HG02981 (cell line): ENCODE measurements at regions not wholly inside any gene's neighbourhood (a gene's known extent, or its start where the extent isn't known, plus 50 kb on each side); places are given as distances from the start of the nearest gene placed in this dataset.
"Not testable (repeated sequence)": the region's sequence is repeated elsewhere in the genome, so short reads cannot be mapped to it uniquely, and the experiment has no call there.

Source experiments
- ATAC-seq: cut with Tn5 transposase; IDR thresholded peaks from one replicate; pipeline ENCODE4 v1.9.1; 2021; ENCODE audit warnings: mild to moderate bottlenecking, moderate library complexity; ENCODE audit not compliant: unreplicated experiment

DNA sequence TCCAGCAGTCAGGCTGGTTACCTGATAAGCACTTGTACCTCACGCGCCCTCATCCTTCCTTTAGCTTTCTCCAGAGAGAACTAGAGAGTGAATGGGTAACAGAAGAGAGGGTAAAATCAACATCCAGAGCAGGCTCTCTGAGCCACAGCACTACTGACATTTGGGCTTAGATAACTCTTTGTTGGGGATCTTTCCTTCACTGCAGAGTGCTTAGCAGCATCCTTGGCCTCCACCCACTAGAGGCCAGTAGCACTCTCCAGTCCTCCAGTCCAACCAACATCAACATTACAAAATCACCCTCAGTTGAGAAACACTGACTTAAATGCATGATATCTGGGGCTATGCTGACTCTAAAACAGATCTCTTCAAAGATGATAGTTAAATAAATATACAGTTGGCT is 220.7 kb downstream of the TACR3 start:
- no peak for ATAC-seq

- peak; percentile 90 for ATAC-seq
Observed at GRCh38 chr4:103498161-103499070, 221.4 kb downstream of the TACR3 start.

- ATAC-seq: peak; percentile 32
Observed at GRCh38 chr4:103497692-103498091, 222.1 kb downstream of the TACR3 start.

GRCh38 chr4:103496800-103497199 is 223.0 kb downstream of the TACR3 start:
- ATAC-seq: peak; percentile 26

DNA sequence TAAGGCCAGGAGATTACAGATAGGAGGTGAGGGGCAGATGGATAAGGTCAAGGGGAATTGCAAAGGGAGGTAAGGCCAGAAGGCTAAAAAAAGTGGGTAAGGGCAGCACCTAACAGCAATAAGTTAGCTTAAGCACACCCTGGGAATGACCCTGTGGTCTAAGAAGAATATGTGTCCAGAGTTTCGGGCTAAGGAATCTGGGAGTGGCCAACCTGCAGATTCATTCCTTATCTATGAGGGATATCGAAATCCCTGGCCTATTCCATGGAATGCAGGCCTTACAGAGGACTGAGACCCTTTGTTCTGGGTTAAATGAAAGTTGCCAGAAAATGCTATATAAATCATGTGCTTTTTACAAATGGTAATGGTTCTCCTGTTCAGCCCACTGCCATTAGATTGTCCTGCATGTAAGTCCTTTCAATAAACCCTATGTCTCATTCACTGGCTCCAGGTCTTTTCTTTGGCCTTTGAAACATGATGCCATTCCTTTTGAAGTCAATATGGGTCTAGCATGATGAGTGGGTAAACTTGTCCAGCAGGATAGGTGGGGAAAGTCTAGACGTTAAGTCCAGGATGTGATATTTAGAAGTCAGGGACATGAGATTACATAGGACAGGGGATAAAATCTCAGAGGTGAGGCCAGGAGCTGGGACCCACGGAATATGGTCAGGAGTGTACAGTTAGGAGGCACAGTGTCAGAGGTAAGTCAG is 226.2 kb downstream of the TACR3 start:
- ATAC-seq: no peak

DNA sequence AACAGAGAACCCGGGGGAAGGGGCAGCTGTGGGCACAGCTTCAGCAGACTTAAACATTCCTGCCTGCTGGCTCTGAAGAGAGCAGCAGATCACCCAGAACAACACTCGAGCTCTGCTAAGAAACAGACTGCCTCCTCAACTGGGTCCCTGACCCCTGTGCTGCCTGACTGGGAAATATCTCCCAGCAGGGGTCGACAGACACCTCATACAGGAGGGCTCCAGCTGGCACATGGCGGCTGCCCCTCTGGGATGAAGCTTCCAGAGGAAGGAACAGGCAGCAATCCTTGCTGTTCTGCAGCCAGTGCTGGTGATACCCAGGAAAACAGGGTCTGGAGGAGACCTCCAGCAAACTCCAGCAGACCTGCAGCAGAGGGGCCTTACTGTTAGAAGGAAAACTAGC is 234.5 kb downstream of the TACR3 start:
- ATAC-seq: not testable (repeated sequence)

- no peak for ATAC-seq
Observed at GRCh38 chr4:103484521-103484920, 235.3 kb downstream of the TACR3 start.

DNA sequence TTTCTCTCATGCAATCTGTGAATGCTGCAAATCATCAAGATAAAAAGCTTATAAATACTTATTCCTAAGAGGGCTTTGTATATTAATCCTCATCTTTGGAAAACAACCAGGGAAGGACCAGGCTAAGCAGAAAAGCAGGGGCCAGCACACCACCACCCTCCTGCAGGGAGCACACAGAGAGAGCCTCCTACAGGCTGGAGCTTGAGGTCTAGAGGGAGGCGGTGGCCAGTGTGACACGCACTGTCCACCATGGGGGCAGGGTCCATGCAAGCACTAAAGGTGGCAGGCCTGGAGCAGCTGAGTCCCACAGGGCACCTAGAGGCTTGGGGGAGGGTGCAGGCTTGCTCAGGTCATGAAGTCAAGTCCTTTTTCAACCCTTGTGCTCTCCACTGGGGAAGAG is 236.9 kb downstream of the TACR3 start:
- ATAC-seq: no peak

DNA sequence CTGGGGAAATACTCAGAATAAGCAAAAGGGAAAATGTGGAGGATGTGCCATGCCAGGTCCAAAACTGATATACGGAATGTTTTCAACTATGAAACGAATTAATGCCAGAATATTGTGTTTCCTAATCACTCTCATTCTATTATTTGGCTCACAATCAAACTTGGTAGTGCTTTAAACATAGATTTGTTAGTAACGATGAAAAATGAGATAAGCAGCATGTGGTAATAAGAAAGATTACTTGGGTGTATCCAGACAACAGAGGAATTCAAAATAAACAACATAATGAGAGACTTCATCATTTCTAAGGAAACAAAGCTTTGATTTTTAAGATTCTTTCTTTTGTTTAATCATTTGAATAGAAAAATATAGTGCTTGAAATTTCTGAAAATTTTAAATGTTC is 237.3 kb downstream of the TACR3 start:
- no peak for ATAC-seq

GRCh38 chr4:103478734-103479133 is 241.1 kb downstream of the TACR3 start:
- ATAC-seq: no peak

- no peak for ATAC-seq
Observed at GRCh38 chr4:103478210-103478609, 241.6 kb downstream of the TACR3 start.

DNA sequence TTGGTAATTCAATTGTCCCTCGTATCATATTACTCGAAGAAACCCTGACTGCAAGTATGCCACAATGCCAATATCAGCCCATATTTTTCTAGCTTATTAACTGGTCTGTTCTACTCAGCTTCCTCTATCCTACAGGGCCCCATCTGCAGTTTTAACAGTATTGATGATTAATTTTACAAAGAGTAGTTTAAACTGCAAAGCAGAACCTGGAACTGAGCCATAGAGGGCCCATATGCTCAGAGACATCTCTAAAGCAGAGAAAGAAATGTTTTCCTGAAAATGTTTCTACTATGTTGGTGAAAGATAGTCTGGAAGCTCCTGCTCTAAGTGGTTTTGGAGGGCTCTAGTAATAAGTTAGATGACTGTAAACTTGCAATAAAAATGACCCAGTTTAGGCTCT is 259.4 kb upstream of the CENPE start:
- ATAC-seq: no peak

DNA sequence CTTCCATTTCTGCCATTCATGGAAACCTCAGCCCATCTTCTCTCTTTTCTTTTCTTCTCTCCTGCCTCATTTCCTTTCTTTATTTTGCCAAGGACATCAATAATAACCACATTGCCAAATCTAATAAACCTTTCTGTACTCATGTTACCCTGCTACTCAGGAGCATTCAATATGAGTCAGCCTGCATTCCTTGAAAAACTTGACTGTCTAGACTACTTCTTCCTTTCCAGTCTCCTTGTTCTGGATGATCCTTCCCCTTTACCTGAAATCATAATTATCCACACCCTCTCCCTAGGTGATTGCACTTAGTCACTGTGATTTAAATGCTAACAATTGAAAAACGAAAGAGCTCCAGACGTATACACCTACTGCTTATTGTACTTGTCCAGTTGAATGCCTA is 253.2 kb upstream of the CENPE start:
- no peak for ATAC-seq

DNA sequence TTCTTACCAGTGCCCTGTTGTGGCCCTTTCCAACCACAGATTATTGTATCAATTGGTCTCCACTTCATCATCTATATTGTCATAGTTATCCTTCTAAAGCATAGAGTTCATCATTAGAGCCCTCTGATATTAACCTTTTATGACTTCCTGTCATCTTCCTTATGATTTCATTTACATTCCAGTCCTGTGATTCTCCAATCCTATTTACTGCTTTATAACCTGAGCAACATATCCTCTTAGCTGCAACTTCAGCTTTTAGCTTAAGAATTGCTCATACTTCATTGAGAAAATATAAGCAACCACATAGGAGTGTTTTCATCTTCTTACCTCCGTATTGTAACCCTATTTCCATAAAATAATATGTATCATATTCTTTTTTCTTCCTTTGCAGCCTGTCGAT is 252.6 kb upstream of the CENPE start:
- no peak for ATAC-seq

GRCh38 chr4:103449296-103450023 is 251.3 kb upstream of the CENPE start:
- no peak for ATAC-seq

DNA sequence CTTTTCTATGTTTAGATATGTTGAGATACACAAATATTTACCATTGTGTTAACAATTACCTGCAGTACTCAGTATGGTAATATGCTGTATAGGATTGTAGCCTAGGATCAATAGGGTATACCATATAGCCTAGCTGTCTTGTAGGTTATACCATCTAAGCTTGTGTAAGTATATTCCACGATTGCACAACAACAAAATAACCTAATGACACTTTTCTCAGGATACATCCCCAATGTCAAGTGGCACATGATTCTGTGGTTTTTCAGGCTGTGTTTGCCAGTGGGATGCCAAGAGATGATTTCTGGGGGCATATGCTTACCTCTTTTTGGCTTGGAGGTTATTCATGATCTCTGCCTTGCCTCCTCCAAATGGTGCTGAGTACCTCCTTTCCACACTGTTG is 247.2 kb upstream of the CENPE start:
- no peak for ATAC-seq

DNA sequence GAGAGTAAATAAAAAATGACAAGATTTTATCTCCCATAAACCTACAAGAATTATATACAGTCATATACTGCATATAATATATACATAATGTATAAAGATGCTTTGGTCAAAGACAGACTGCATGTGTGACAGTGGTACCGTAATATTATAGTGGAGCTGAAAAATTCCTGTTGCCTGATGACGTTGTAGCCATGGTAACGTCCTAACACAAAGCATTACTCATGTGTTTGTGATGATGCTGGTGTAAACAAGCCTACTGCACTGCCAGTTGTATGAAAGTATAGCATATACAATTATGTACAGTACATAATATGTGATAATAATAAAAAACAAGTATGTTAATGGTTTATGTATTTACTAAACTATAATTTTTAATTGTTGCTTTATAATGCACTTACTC is 245.2 kb upstream of the CENPE start:
- ATAC-seq: no peak

- ATAC-seq: peak; percentile 79
Observed at GRCh38 chr4:103429283-103429682, 231.1 kb upstream of the CENPE start.

GRCh38 chr4:103425406-103425805 is 227.3 kb upstream of the CENPE start:
- ATAC-seq: no peak

- no peak for ATAC-seq
Observed at GRCh38 chr4:103424853-103425252, 226.7 kb upstream of the CENPE start.

- no peak for ATAC-seq
Observed at GRCh38 chr4:103423261-103423660, 225.1 kb upstream of the CENPE start.
